Endothelial cell of umbilical vein (primary cell): ENCODE measurements at regions not wholly inside any gene's neighbourhood (a gene's known extent, or its start where the extent isn't known, plus 50 kb on each side); places are given as distances from the start of the nearest gene placed in this dataset.

ENCODE experiments used
- BruUV-seq: library from RNA; stranded (reverse); fragments of 400-500 nt; replicated peaks from 2 replicates; lab custom pipeline; 2021; lab: Mats Ljungman, UMichigan
- CTCF ChIA-PET: fragments of 300-600, 350-600 bp; sonication (Branson Sonifier 250); formaldehyde crosslinking; loops from one replicate; lab custom pipeline; 2021; ENCODE audit warnings: antibody characterized with exemption, inconsistent platforms; lab: Charles Lee
- POLR2A ChIA-PET: fragments of 300-600, 350-600 bp; sonication (Branson Sonifier 250); formaldehyde crosslinking; loops from one replicate; lab custom pipeline; 2021; ENCODE audit warnings: antibody characterized with exemption, inconsistent platforms; lab: Charles Lee
- DNase-seq: peaks from one replicate; pipeline ENCODE4 v3.0.0-alpha.2; 2011; ENCODE audit warnings: low read depth, low spot score
- FAIRE-seq: peaks from 2 replicates; lab custom pipeline; 2011; peaks lifted over from hg19 to GRCh38; lab: Jason Lieb, UNC
- H2AFZ ChIP-seq: 2 replicates; pipeline ENCODE4 v1.6.0; 2012; ENCODE audit warnings: low read depth, low read length, control low read depth, inconsistent platforms
- H3K27ac ChIP-seq: 2 replicates; pipeline ENCODE4 v1.5.1; 2011; ENCODE audit warnings: low read depth, mild to moderate bottlenecking, control low read depth, low read length, moderate library complexity; ENCODE audit not compliant: insufficient read depth
- H3K27me3 ChIP-seq, 2 experiments: 2 replicates each; pipeline versions ENCODE4 v1.6.0 to v1.6.1; 2011; ENCODE audit warnings: low read length in 2 of 2, mixed read lengths in 1 of 2; ENCODE audit not compliant: control insufficient read depth in 2 of 2, insufficient read depth in 2 of 2
- H3K36me3 ChIP-seq, 2 experiments: 2 replicates in 1 of 2; 3 replicates in 1 of 2; pipeline ENCODE4 v1.5.1; 2011; ENCODE audit warnings: low read length in 2 of 2, mild to moderate bottlenecking in 1 of 2, moderate library complexity in 1 of 2; ENCODE audit not compliant: control insufficient read depth in 2 of 2, insufficient read depth in 2 of 2; ENCODE audit errors: extremely low read depth in 1 of 2
- H3K4me1 ChIP-seq: 3 replicates; pipeline ENCODE4 v1.5.1; 2011; ENCODE audit warnings: mild to moderate bottlenecking, low read length; ENCODE audit not compliant: control insufficient read depth, insufficient read depth; ENCODE audit errors: extremely low read depth
- H3K4me2 ChIP-seq: 2 replicates; pipeline ENCODE4 v1.6.1; 2011; ENCODE audit warnings: low read length, control low read depth, mixed read lengths; ENCODE audit not compliant: insufficient read depth
- H3K4me3 ChIP-seq, 3 experiments: fragments of 200-600 bp in 1 of 3; sonication (generic), shearing (Covaris generic) in 1 of 3; replicated peaks in 1 of 3; 2 replicates each; pipeline ENCODE4 v1.5.1; 2011 to 2016; ENCODE audit warnings: control low read depth in 3 of 3, low read length in 3 of 3, mild to moderate bottlenecking in 2 of 3, inconsistent platforms in 1 of 3, low read depth in 1 of 3, moderate library complexity in 1 of 3; ENCODE audit not compliant: insufficient read depth in 1 of 3
- H3K79me2 ChIP-seq: 2 replicates; pipeline ENCODE4 v1.6.0; 2012; ENCODE audit warnings: low read length, inconsistent platforms; ENCODE audit not compliant: control insufficient read depth, insufficient read depth
- H3K9ac ChIP-seq: replicated peaks from 2 replicates; pipeline ENCODE3; 2011; ENCODE audit warnings: low read length, control low read depth; ENCODE audit not compliant: insufficient read depth; ENCODE audit errors: extremely low read depth
- H3K9me1 ChIP-seq: replicated peaks from 3 replicates; pipeline ENCODE4 v1.6.0; 2011; ENCODE audit warnings: mild to moderate bottlenecking, low read length; ENCODE audit not compliant: control insufficient read depth, insufficient read depth; ENCODE audit errors: extremely low read depth
- H3K9me3 ChIP-seq: replicated peaks from 2 replicates; pipeline ENCODE4 v1.5.1; 2012; ENCODE audit warnings: low read length, inconsistent platforms; ENCODE audit not compliant: control insufficient read depth, insufficient read depth
- H4K20me1 ChIP-seq: replicated peaks from 2 replicates; pipeline ENCODE3; 2011; ENCODE audit warnings: mild to moderate bottlenecking, low read length; ENCODE audit not compliant: control insufficient read depth, insufficient read depth; ENCODE audit errors: extremely low read depth
- CTCF ChIP-seq, 2 donors: IDR thresholded peaks; 1 replicate in 1 of 2; 2 replicates in 1 of 2; pipeline ENCODE4 v1.5.1; 2011; ENCODE audit warnings: low read length in 2 of 2, mild to moderate bottlenecking in 2 of 2, moderate library complexity in 2 of 2, control low read depth in 1 of 2, inconsistent platforms in 1 of 2, low read depth in 1 of 2; ENCODE audit not compliant: insufficient read depth in 1 of 2; ENCODE audit errors: extremely low read depth in 1 of 2
- EZH2 ChIP-seq: IDR thresholded peaks from 2 replicates; pipeline ENCODE4 v1.6.1; 2012; ENCODE audit warnings: borderline replicate concordance, low read depth, mild to moderate bottlenecking, moderate library complexity, low read length, inconsistent platforms; ENCODE audit not compliant: severe bottlenecking
- FOS ChIP-seq: IDR thresholded peaks from 2 replicates; pipeline ENCODE4 v1.6.1; 2011; ENCODE audit warnings: mild to moderate bottlenecking, low read length, moderate library complexity, borderline replicate concordance; ENCODE audit not compliant: insufficient read depth
- GATA2 ChIP-seq: IDR thresholded peaks from 2 replicates; pipeline ENCODE4 v1.7.0; 2011; ENCODE audit warnings: low read depth, mild to moderate bottlenecking, moderate library complexity, mixed read lengths, low read length; ENCODE audit not compliant: insufficient read length, insufficient read depth
- JUN ChIP-seq: IDR thresholded peaks from 2 replicates; pipeline ENCODE4 v1.6.1; 2011; ENCODE audit warnings: borderline replicate concordance, low read depth; ENCODE audit not compliant: insufficient read length, insufficient read depth
- MAX ChIP-seq: IDR thresholded peaks from 2 replicates; pipeline ENCODE4 v1.6.1; 2011; ENCODE audit not compliant: insufficient read depth, insufficient read length
- MYC ChIP-seq: IDR thresholded peaks from one replicate; pipeline ENCODE4 v1.6.1; 2011; ENCODE audit warnings: mild to moderate bottlenecking, low read depth, low read length
- POLR2A ChIP-seq: IDR thresholded peaks from 2 replicates; pipeline ENCODE4 v1.6.1; 2012; ENCODE audit warnings: low read depth, mild to moderate bottlenecking, control low read depth, low read length
- POLR2AphosphoS5 ChIP-seq: IDR thresholded peaks from 2 replicates; pipeline ENCODE4 v1.6.1; 2012; ENCODE audit warnings: low read depth, mild to moderate bottlenecking, control low read depth, low read length, moderate library complexity; ENCODE audit not compliant: insufficient read depth
- dilution Hi-C: fragments of 300-500 bp; cut with MboI; formaldehyde crosslinking; loops from one replicate; pipeline ENCODE4 v1.15.0; 2019; ENCODE audit warnings: low sequenced_read_pairs; ENCODE audit not compliant: extremely low pct_ligation_motif_present
- intact Hi-C: fragments of 100-400 bp; cut with micrococcal nuclease; formaldehyde crosslinking; loops from one replicate; pipeline ENCODE4 v1.10.0; 2022

GRCh38 chr5:120841830-120842229, 377.7 kb downstream of the PRR16 start:
- no TSS peak for BruUV-seq
- intact Hi-C loops (no loop called here), dilution Hi-C loops (no loop called here)
- H3K4me2 ChIP-seq: no peak overlapping the region
- no peak overlapping the region for H3K4me3 ChIP-seq
- no peak overlapping the region for H3K9ac ChIP-seq
- H4K20me1 ChIP-seq: no peaks in the 10 kb centered on the region
- H3K27me3 ChIP-seq: no peaks in the 10 kb centered on the region
- H3K9me1 ChIP-seq: no peaks in the 10 kb centered on the region
- H3K4me1 ChIP-seq: no peaks in the 10 kb centered on the region
- CTCF ChIA-PET: interaction anchor here (1.2 kb wide), 1 partner anchor 10 kb away, joined by 4 read pairs; no protein-coding TSS in a partner anchor
- TF ChIP-seq JUN (no peak), MAX (no peak), MYC (no peak), POLR2AphosphoS5 (no peak), EZH2 (no peak), POLR2A (no peak), FOS (no peak), CTCF (IDR thresholded peaks at IDR 0.05; ENCODE audit: extremely low read depth in 1 of 2, insufficient read depth in 1 of 2, low read depth in 1 of 2, low read length in 2 of 2) (no peak), GATA2 (no peak)
- H3K36me3 ChIP-seq: no peaks in the 10 kb centered on the region
- H2AFZ ChIP-seq: no peak overlapping the region
- no peaks in the 10 kb centered on the region for H3K9me3 ChIP-seq
- POLR2A ChIA-PET: no interaction called here
- DNase-seq: no peak
- H3K79me2 ChIP-seq: no peaks in the 10 kb centered on the region
- H3K27ac ChIP-seq: no peak overlapping the region
- FAIRE-seq: no peak
